GM13976 (cell line): ENCODE measurements at regions not wholly inside any gene's neighbourhood (a gene's known extent, or its start where the extent isn't known, plus 50 kb on each side); places are given as distances from the start of the nearest gene placed in this dataset.

Experiments used
- DNase-seq: peaks from one replicate; pipeline ENCODE4 v3.0.0; 2012; ENCODE audit warnings: low spot score
- in situ Hi-C: fragments of 300-500 bp; cut with MboI; formaldehyde crosslinking; loops from one replicate; pipeline ENCODE4 v1.12.0; 2022; ENCODE audit warnings: low sequenced_read_pairs, mixed read lengths, inconsistent platforms; ENCODE audit not compliant: unreplicated experiment
- TF ChIP-seq, protein P1 (sequence below): IDR thresholded peaks from 2 replicates; pipeline ENCODE4 v1.5.1; 2012; ENCODE audit warnings: borderline replicate concordance, mild to moderate bottlenecking; ENCODE audit not compliant: insufficient read depth; ENCODE audit errors: extremely low read depth, missing control alignments, control extremely low read depth

DNA sequence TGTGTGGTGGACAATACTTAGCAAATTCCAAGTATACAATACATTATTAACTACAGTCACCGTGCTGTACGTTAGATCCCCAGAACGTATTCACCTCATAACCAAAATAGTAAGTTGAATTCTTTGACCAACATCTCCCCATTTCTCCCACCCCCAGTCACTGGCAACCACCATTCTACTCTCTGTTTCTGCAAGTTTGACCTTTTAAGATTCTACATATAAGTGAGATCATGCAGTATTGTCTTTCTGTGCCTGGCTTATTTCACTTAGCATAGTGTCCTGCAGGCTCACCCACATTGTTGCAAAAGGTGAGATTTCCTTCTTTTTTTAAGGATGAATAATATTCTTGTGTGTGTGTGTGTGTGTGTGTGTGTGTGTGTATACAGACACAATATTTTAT is 59.1 kb downstream of the IRAG1 start:
- in situ Hi-C loops, result no loop called here
- TF ChIP-seq, protein P1, sequence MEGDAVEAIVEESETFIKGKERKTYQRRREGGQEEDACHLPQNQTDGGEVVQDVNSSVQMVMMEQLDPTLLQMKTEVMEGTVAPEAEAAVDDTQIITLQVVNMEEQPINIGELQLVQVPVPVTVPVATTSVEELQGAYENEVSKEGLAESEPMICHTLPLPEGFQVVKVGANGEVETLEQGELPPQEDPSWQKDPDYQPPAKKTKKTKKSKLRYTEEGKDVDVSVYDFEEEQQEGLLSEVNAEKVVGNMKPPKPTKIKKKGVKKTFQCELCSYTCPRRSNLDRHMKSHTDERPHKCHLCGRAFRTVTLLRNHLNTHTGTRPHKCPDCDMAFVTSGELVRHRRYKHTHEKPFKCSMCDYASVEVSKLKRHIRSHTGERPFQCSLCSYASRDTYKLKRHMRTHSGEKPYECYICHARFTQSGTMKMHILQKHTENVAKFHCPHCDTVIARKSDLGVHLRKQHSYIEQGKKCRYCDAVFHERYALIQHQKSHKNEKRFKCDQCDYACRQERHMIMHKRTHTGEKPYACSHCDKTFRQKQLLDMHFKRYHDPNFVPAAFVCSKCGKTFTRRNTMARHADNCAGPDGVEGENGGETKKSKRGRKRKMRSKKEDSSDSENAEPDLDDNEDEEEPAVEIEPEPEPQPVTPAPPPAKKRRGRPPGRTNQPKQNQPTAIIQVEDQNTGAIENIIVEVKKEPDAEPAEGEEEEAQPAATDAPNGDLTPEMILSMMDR, result no peak
- no peak for DNase-seq

DNA sequence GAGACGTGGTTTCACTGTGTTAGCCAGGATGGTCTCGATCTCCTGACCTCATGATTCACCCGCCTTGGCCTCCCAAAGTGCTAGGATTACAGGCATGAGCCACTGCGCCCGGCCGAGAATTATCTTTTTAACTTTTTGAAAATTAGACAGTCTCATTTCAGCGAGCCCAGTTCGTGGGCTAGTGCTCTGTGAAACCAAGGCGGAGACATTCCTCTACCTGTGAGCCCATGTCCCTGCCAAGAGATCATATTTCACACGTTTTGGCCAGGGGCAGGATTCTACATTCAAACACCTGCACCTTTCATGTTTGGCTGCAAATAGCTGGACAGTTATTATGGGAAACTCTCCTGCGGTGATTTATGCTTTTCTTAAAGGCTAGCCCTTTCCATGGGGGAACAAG is 60.3 kb downstream of the IRAG1 start:
- in situ Hi-C loops, result no loop called here

GRCh38 chr11:10632483-10632882 is 61.1 kb downstream of the IRAG1 start:
- no peak for DNase-seq
- in situ Hi-C loops, result no loop called here
- TF ChIP-seq, protein P1, result no peak

More for the DNA sequence above, 60.3 kb downstream of the IRAG1 start:
- TF ChIP-seq, protein P1, result no peak
- no peak for DNase-seq

DNA sequence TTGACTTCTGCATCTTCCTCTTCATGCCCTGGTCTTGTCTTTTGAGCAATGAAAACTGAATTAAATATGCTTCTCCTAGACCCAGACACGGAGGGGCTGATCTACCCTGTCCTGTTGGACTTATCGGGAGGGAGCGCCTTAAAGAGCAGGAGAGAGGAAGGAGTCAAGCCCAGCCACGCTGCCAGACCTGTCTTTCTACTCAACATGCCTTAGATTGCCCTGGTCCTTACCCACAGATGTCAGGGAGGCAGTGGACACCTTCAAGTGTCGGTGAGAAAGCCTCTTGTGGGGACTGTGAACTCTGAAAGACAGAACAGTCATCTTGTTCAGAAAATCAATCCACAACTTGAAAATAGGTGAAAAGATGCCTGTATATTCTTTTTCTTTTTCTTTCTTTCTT is 61.8 kb downstream of the IRAG1 start:
- in situ Hi-C loops, result no loop called here
- no peak for DNase-seq
- TF ChIP-seq, protein P1, result no peak

- TF ChIP-seq, protein P1, result no peak
- in situ Hi-C loops, result no loop called here
- DNase-seq, result no peak
These were observed 61.0 kb upstream of the LYVE1 start for GRCh38 chr11:10629411-10630002.

GRCh38 chr11:10628508-10629236 is 60.2 kb upstream of the LYVE1 start:
- in situ Hi-C loops, result no loop called here
- DNase-seq, result no peak
- TF ChIP-seq, protein P1, result no peak
